Neural cell (in vitro differentiated cells): ENCODE measurements at regions not wholly inside any gene's neighbourhood (a gene's known extent, or its start where the extent isn't known, plus 50 kb on each side); places are given as distances from the start of the nearest gene placed in this dataset.

Experiments
- EZH2 ChIP-seq: fragments of 200-600, 300-800 bp; shearing (Covaris generic), sonication (generic); IDR thresholded peaks from 2 replicates; pipeline ENCODE4 v1.6.1; 2014; ENCODE audit warnings: antibody characterized with exemption, low read length, borderline replicate concordance, mild to moderate bottlenecking; ENCODE audit not compliant: insufficient read depth, poor library complexity, severe bottlenecking
- TAF1 ChIP-seq: IDR thresholded peaks from 2 replicates; pipeline ENCODE4 v1.6.1; 2012; ENCODE audit warnings: low read depth
- TF ChIP-seq, protein P1 (sequence below): fragments of 450-650 bp; IDR thresholded peaks from 2 replicates; pipeline ENCODE4 v1.5.1; 2014; ENCODE audit warnings: antibody characterized with exemption, mild to moderate bottlenecking, moderate library complexity; ENCODE audit not compliant: poor library complexity, severe bottlenecking

DNA sequence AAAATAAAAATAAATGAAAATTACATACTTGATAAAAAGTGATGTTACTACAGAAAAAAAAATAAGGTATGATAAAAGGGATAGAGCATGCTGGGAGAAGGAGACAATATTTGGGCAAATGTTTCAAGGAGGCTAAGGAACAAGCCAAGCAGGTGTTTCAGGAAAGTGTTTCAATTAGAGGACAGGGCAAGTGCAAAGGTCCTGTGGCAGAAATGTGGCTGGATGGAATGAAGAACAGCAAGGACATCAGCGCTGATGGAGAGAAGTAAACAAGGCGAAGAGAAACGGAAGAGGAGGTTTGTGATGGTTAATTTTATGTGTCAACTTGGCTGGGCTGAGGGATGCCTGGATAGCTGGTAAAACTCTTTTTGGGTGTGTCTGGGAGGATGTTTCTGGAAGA lies 331.2 kb upstream of the C16orf82 start:
- TF ChIP-seq TAF1 (no peak), EZH2 (no peak)
- TF ChIP-seq, protein P1, sequence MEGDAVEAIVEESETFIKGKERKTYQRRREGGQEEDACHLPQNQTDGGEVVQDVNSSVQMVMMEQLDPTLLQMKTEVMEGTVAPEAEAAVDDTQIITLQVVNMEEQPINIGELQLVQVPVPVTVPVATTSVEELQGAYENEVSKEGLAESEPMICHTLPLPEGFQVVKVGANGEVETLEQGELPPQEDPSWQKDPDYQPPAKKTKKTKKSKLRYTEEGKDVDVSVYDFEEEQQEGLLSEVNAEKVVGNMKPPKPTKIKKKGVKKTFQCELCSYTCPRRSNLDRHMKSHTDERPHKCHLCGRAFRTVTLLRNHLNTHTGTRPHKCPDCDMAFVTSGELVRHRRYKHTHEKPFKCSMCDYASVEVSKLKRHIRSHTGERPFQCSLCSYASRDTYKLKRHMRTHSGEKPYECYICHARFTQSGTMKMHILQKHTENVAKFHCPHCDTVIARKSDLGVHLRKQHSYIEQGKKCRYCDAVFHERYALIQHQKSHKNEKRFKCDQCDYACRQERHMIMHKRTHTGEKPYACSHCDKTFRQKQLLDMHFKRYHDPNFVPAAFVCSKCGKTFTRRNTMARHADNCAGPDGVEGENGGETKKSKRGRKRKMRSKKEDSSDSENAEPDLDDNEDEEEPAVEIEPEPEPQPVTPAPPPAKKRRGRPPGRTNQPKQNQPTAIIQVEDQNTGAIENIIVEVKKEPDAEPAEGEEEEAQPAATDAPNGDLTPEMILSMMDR = no peak
